HG02678 (cell line): ENCODE measurements at regions not wholly inside any gene's neighbourhood (a gene's known extent, or its start where the extent isn't known, plus 50 kb on each side); places are given as distances from the start of the nearest gene placed in this dataset.

Experiments used
- ATAC-seq: cut with Tn5 transposase; IDR thresholded peaks from one replicate; pipeline ENCODE4 v1.9.1; 2021; ENCODE audit warnings: mild to moderate bottlenecking, moderate library complexity; ENCODE audit not compliant: unreplicated experiment

DNA sequence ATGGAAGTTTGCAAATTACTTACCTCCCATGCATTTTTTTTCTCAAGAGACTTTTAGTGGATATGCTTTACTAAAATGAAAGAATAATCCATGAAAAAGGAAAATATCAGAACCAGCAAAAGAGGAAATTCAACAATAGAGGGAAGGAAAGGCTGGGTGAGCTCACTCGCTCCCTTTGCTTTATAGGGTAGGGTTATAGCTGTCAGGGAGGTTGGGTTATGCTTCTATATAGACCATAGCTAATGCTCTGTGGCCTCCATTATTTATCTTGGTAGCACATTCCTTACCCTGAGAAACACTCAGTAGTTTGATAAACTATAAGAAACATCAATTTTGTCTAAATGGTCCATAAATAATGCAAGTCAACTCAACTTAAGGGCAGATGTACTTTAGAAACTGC, 215.9 kb upstream of the FAR2 start:
- no peak for ATAC-seq

- ATAC-seq: no peak
Observed at GRCh38 chr12:28933864-28934527, 215.1 kb upstream of the FAR2 start.

DNA sequence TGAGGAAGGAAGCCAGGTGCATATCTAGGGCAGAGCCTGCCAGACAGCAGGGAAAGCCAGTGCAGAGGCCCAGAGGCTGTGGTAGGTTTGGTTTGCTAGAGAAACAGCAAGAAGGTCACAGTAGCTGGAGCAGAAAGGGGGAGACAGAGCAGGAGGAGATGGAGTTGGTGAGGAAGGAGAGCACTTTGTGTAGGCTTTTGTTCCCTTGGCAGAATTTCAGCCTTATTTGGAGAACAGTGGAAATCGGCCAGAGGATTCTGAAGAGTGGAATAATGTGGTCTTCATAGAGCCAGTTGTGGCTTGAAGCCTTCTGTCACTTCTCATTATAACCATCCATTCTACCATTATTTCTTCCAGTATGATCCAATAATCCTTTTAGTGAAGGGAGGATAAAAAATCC, 212.9 kb upstream of the FAR2 start:
- ATAC-seq: no peak

DNA sequence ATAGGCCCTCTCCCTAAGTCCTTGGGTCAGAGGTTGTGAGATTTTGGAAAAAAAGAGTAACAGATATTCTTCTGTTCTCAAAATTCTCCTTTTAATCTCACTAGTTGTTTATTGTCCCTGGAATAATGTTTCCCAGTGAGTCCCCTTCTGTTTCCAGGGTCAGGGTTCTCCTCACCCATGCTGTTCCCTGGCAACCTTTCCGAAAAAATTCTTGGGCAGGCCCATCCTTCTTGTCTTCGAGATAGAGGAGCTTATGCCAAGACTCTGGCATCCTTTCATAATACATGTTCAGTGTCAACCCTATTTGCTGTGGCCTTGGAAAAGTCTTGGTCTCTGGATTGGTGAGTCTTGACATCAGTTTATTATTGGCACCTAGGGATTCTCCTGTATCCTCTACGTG, 212.4 kb upstream of the FAR2 start:
- ATAC-seq: no peak

DNA sequence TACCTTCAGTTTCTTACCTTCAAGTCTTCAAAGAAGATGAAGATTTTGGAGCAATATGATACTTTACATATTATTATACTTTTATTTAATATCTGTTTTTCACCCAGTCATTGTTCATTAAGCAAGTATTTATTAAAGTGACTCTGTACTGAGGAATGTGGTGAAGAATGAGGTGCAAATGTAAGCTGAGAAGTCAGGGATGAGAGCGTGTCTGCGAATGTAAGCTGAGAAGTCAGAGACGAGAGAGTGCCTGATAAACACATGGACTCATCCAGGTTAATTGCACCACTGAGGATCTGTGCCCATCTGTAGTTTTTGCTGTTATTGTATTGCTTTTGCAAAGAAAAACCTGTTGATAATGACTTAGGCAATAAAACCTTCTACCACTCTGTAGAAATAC, 211.9 kb upstream of the FAR2 start:
- no peak for ATAC-seq

- no peak for ATAC-seq
Observed at GRCh38 chr12:28938056-28938455, 211.0 kb upstream of the FAR2 start.

DNA sequence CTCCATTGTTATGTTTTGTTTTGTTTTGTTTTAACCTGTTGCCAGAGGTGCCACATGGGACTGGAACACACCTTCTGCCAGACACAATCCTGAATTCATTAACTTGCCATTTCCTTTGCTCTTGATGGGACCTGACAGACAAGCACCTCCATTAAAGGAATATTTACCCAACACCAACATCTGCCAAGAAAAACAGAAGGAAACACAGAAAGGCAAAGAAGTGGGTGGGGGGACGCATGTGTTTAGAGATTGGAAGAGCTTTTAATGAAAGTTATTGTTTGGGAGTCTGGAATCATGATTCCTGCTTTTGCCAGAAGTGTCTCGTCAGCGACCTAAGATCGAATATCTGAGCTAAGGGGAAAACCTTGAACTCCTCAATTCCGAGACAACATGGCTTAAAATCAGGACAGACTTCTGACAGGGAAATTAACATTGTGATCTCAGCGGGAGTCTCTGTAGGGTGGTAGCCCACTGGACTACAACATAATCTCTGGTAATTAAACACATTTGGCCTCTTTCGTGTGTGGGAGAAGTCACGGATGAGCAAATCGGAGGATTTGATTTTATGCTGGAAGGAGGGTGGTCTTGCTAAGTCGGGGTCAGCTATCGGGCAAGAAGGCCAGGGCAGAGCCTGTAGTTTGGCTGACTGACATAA, 210.4 kb upstream of the FAR2 start:
- no peak for ATAC-seq

- no peak for ATAC-seq
Observed at GRCh38 chr12:28939427-28939826, 209.7 kb upstream of the FAR2 start.

- no peak for ATAC-seq
Observed at GRCh38 chr12:28941248-28941647, 207.8 kb upstream of the FAR2 start.

DNA sequence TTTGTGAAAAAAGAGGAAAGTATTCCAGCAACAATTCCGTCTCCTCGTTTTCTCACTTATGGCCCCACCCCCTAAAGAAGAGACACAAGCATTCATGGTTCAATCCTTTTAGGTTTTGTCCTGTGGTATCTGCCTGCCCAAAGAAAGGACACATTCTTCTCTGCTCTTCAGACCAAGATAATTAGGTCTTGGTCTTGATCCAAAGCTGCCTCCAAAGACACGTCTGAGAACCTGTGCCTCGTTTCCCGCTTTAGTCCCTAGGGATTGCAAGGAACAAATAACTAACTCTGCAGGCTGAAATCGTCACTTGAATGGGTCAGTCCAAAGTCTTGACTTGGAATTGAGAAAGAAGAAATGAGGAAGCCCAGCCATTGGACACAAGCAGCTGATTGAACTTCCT, 202.7 kb upstream of the FAR2 start:
- ATAC-seq: no peak

DNA sequence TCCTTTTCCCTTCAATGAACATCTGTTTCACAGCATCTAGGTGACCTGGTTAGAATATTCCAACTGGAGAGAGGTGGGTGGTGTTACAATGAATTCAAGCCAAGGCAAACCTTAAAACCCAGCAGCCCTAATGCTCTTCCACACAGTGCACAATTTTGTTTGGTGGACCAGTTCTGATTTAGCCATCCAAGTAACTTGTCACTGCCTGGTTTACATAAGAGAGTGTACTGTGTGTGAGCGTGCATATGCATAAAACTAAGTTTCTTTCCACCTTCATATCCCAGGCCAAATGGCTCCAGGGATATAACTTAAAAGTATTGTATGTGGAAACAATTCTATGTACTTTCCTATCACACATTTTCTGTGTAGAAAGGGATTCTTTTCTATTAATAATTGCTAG, 200.4 kb upstream of the FAR2 start:
- ATAC-seq: no peak

GRCh38 chr12:28949184-28949583, 199.9 kb upstream of the FAR2 start:
- no peak for ATAC-seq

DNA sequence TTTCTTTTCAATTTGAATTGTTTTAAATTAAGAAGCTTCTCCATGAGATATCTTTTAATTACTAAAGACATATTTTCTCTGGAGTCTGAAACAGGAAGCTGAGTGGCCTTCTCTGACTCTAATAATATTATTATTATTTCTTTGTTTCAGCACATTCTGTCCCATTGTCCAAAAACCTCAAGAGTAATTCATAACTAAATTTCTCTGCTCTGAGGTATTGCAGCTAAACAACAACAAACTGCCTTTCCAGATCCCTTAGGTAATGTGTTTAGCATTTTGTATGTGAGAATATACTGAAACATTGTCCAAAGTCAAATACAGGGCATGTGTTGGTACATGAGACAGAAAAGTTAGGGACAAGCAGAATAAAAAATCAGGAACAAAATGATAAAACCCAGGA, 199.0 kb upstream of the FAR2 start:
- no peak for ATAC-seq

- ATAC-seq: no peak
Observed at GRCh38 chr12:28951935-28952334, 197.1 kb upstream of the FAR2 start.

GRCh38 chr12:28954333-28954732, 194.7 kb upstream of the FAR2 start:
- ATAC-seq: no peak

DNA sequence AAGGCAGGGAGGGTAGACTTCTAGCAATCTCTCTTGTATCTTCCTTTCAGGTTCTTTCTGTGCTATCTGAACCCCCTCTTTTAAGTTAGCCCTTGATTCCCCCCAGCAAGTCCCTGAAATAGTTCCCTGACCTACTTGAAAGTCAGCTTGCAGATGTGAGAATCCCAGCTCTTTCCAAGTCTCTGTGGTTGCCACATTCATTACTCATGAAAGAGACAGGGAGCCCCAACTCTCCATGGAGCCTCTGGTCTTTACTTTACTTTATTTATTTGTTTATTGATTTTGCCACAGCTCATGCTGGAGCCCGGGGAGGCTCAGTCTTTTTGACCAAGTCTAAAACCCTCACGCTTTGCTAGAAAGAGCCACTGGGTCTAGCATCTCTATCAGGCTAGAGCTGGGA, 193.6 kb upstream of the FAR2 start:
- no peak for ATAC-seq

DNA sequence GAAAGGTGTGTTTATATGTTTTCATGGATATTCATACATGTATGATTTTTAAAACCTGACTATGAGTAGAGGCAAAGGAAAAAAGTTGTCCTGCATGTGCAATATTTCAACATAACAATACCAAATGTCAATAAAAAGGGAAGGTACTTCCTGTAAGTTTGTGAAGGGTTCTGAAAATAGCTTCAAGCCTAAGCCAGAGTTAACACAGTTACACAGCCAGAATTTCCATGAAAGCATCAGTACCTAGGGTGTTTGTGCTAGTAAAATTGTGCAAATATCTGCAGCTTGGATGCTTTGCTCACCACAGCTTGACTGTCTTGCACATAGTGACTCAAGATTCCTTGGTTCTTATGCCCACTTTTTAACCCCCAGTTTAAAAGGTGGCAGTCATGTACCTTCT, 193.1 kb upstream of the FAR2 start:
- no peak for ATAC-seq

- ATAC-seq: no peak
Observed at GRCh38 chr12:28958553-28959195, 190.4 kb upstream of the FAR2 start.

DNA sequence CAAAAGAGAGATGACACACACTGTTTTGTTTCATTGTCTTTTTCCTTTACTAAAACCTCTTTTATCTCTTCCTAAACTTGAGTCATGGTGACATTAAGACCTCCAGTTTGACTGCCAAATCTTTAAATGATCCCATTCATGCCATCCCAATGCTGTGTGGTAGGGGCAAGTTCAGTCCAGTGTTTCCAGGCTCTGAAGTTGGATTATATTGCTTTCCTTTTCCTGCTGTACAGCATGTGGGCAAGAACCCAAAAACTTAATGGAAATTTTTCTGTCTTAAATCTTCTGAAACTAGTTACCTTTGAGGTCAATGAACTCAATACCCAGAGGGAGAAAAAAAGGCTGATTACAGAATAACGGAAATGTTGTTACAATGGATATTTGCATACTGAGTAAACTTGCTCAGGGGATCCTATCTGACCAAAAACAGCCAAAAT, 187.1 kb upstream of the FAR2 start:
- ATAC-seq: no peak

DNA sequence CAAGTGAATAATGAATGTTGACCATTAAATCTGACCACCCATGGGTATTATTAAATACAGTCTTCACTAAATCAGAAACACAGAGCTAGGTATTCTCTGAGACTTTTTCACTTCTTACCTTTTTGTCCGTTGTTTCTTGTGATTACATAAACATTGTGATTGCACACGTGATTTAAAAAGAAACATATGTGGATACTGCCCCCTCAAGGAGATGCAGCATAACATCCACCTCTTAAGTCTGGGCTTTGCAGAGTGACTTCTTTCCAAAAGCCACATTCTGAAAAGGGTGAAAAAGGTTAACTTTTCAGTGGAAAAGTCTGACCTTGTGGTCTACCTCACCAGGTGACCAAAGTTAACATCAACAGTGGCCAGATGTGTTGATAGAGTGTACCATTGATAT, 185.5 kb upstream of the FAR2 start:
- ATAC-seq: no peak

- ATAC-seq: no peak
Observed at GRCh38 chr12:28966046-28966780, 182.9 kb upstream of the FAR2 start.

DNA sequence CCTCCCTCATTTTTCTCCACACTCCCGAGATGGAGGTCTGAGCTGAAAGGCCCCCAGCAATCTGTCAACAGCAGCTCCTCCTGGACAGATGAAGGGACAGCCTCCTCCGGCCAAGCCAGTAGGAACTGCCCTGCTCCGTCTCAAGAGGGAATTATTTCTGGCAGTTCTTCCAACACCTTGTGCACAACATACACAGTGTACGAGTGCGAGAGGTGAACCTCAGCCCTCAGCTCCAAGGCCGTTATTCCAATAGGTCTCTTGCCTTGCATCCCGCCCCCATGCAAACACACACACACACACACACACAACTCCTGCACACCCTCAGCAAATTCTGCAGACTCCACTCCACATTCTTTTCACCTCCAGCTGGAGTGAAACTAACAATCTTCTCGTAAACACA, 181.7 kb upstream of the FAR2 start:
- ATAC-seq: no peak
